H1 (cell line): ENCODE measurements at regions not wholly inside any gene's neighbourhood (a gene's known extent, or its start where the extent isn't known, plus 50 kb on each side); places are given as distances from the start of the nearest gene placed in this dataset.

Experiments used
- CTCF ChIA-PET: fragments of 300-600 bp; sonication (Branson Sonifier 250); formaldehyde crosslinking; loops from one replicate; lab custom pipeline; 2021; ENCODE audit not compliant: partially characterized antibody; lab: Charles Lee
- POLR2A ChIA-PET: fragments of 300-600 bp; sonication (Branson Sonifier 250); formaldehyde crosslinking; loops from one replicate; lab custom pipeline; 2021; ENCODE audit warnings: inconsistent platforms; ENCODE audit not compliant: partially characterized antibody; lab: Charles Lee
- DNase-seq, 2 experiments: peaks; one replicate each; pipeline versions ENCODE4 v3.0.0 to v3.0.0-alpha.2; 2010 to 2022; ENCODE audit warnings: low spot score in 2 of 2, low read depth in 1 of 2, mixed read lengths in 1 of 2
- FAIRE-seq: peaks from 2 replicates; lab custom pipeline; 2011; peaks lifted over from hg19 to GRCh38; lab: Jason Lieb, UNC
- H2AFZ ChIP-seq: 2 replicates; pipeline ENCODE4 v1.8.1; 2012; ENCODE audit warnings: low read length, inconsistent platforms
- H2AK5ac ChIP-seq: 2 replicates; pipeline ENCODE4 v1.6.1; 2013; ENCODE audit warnings: low read depth, low read length
- H2BK120ac ChIP-seq: replicated peaks from 2 replicates; pipeline ENCODE3; 2013; ENCODE audit warnings: low read depth, low read length, inconsistent platforms
- H2BK12ac ChIP-seq: 2 replicates; pipeline ENCODE4 v1.6.1; 2013; ENCODE audit warnings: low read depth, low read length
- H2BK15ac ChIP-seq: 2 replicates; pipeline ENCODE4 v1.6.1; 2013; ENCODE audit warnings: low read length
- H2BK20ac ChIP-seq: 2 replicates; pipeline ENCODE4 v1.6.1; 2013; ENCODE audit warnings: low read length
- H2BK5ac ChIP-seq: 2 replicates; pipeline ENCODE4 v1.6.1; 2013; ENCODE audit warnings: low read depth, low read length
- H3K14ac ChIP-seq: 2 replicates; pipeline ENCODE4 v1.6.1; 2013; ENCODE audit warnings: inconsistent platforms; ENCODE audit not compliant: insufficient read length
- H3K18ac ChIP-seq: 2 replicates; pipeline ENCODE4 v1.6.1; 2013; ENCODE audit warnings: low read length; ENCODE audit errors: extremely low read depth
- H3K23ac ChIP-seq: 2 replicates; pipeline ENCODE4 v1.6.1; 2013; ENCODE audit warnings: inconsistent platforms; ENCODE audit not compliant: insufficient read length
- H3K23me2 ChIP-seq: 2 replicates; pipeline ENCODE4 v1.6.1; 2013; ENCODE audit warnings: low read depth, low read length
- H3K27ac ChIP-seq: 2 replicates; pipeline ENCODE4 v1.6.1; 2011; ENCODE audit warnings: low read depth, low read length, inconsistent platforms
- H3K27me3 ChIP-seq, 4 experiments: replicated peaks in 1 of 4; 1 replicate in 1 of 4; 2 replicates in 3 of 4; pipeline versions ENCODE4 v1.6.1 to v1.8.1; 2011 to 2013; ENCODE audit warnings: low read length in 3 of 4, mild to moderate bottlenecking in 3 of 4, inconsistent platforms in 2 of 4, mixed read lengths in 2 of 4, moderate library complexity in 1 of 4; ENCODE audit not compliant: control insufficient read depth in 3 of 4, insufficient read depth in 3 of 4; ENCODE audit errors: extremely low read depth in 1 of 4
- H3K36me3 ChIP-seq, 4 experiments: 2 replicates each; pipeline versions ENCODE4 v1.6.1 to v1.8.1; 2011 to 2013; ENCODE audit warnings: mild to moderate bottlenecking in 4 of 4, low read length in 3 of 4, moderate library complexity in 2 of 4, control low read depth in 1 of 4, inconsistent platforms in 1 of 4; ENCODE audit not compliant: insufficient read depth in 4 of 4, control insufficient read depth in 2 of 4
- H3K4ac ChIP-seq: replicated peaks from 2 replicates; pipeline ENCODE3; 2013; ENCODE audit warnings: low read length, low read depth, mixed read lengths, inconsistent platforms; ENCODE audit not compliant: insufficient read length
- H3K4me1 ChIP-seq, 4 experiments: replicated peaks in 1 of 4; 1 replicate in 1 of 4; 2 replicates in 3 of 4; pipeline versions ENCODE4 v1.6.1 to v1.8.1; 2011 to 2013; ENCODE audit warnings: low read length in 3 of 4, inconsistent platforms in 2 of 4, mixed read lengths in 1 of 4; ENCODE audit not compliant: insufficient read depth in 4 of 4, control insufficient read depth in 3 of 4
- H3K4me2 ChIP-seq, 2 experiments: 2 replicates each; pipeline versions ENCODE4 v1.6.1 to v1.8.1; 2011 to 2013; ENCODE audit warnings: low read depth in 2 of 2, low read length in 2 of 2, control low read depth in 1 of 2, inconsistent platforms in 1 of 2, mild to moderate bottlenecking in 1 of 2; ENCODE audit not compliant: insufficient read depth in 1 of 2
- H3K4me3 ChIP-seq, 4 experiments: fragments of 200-600, 300-600 bp in 1 of 4; sonication (generic), shearing (Covaris generic), sonication (Bioruptor Twin) in 1 of 4; 2 replicates each; pipeline versions ENCODE4 v1.5.1 to v1.8.1; 2011 to 2016; ENCODE audit warnings: low read length in 4 of 4, low read depth in 3 of 4, control low read depth in 2 of 4, inconsistent platforms in 2 of 4, mild to moderate bottlenecking in 2 of 4, mixed read lengths in 1 of 4, moderate library complexity in 1 of 4; ENCODE audit not compliant: insufficient read depth in 2 of 4; ENCODE audit errors: extremely low read depth in 1 of 4
- H3K56ac ChIP-seq: replicated peaks from 2 replicates; pipeline ENCODE3; 2013; ENCODE audit warnings: low read depth, mild to moderate bottlenecking, mixed read lengths, low read length, inconsistent platforms; ENCODE audit not compliant: insufficient read length
- H3K79me1 ChIP-seq: 2 replicates; pipeline ENCODE4 v1.6.1; 2013; ENCODE audit warnings: low read depth, low read length, control low read depth
- H3K79me2 ChIP-seq, 2 experiments: 2 replicates each; pipeline versions ENCODE4 v1.6.1 to v1.8.1; 2012 to 2013; ENCODE audit warnings: low read length in 2 of 2, mild to moderate bottlenecking in 2 of 2, inconsistent platforms in 1 of 2; ENCODE audit not compliant: insufficient read depth in 2 of 2, control insufficient read depth in 1 of 2
- H3K9ac ChIP-seq, 4 experiments: replicated peaks in 1 of 4; 1 replicate in 1 of 4; 2 replicates in 3 of 4; pipeline versions ENCODE4 v1.6.1 to v1.8.1; 2011 to 2013; ENCODE audit warnings: low read depth in 3 of 4, low read length in 3 of 4, control low read depth in 2 of 4, mild to moderate bottlenecking in 2 of 4, moderate library complexity in 2 of 4, inconsistent platforms in 1 of 4; ENCODE audit errors: extremely low read depth in 1 of 4
- H3K9me3 ChIP-seq, 2 experiments: 2 replicates each; pipeline versions ENCODE4 v1.6.1 to v1.8.1; 2012 to 2013; ENCODE audit warnings: mild to moderate bottlenecking in 2 of 2, moderate library complexity in 2 of 2, control low read depth in 1 of 2, inconsistent platforms in 1 of 2, low read depth in 1 of 2, low read length in 1 of 2, mixed read lengths in 1 of 2; ENCODE audit not compliant: insufficient read depth in 2 of 2
- H4K20me1 ChIP-seq, 2 experiments: replicated peaks in 1 of 2; 2 replicates each; pipeline versions ENCODE3 to v1.8.1; 2011 to 2013; ENCODE audit warnings: inconsistent platforms in 2 of 2, low read length in 2 of 2, mild to moderate bottlenecking in 1 of 2; ENCODE audit not compliant: insufficient read depth in 2 of 2, control insufficient read depth in 1 of 2
- H4K5ac ChIP-seq: 2 replicates; pipeline ENCODE4 v1.6.1; 2013; ENCODE audit warnings: low read length, low read depth, mixed read lengths, inconsistent platforms; ENCODE audit not compliant: insufficient read length
- H4K8ac ChIP-seq: 2 replicates; pipeline ENCODE4 v1.8.0; 2013; ENCODE audit warnings: mild to moderate bottlenecking, moderate library complexity, low read length, inconsistent platforms; ENCODE audit not compliant: insufficient read depth; ENCODE audit errors: extremely low read depth
- H4K91ac ChIP-seq: replicated peaks from 2 replicates; pipeline ENCODE3; 2013; ENCODE audit warnings: low read length, mixed read lengths, inconsistent platforms; ENCODE audit not compliant: insufficient read length
- POLR2A ChIP-seq, 2 experiments: IDR thresholded peaks; 1 replicate in 1 of 2; 2 replicates in 1 of 2; pipeline ENCODE4 v1.6.1; 2011; ENCODE audit warnings: low read depth in 2 of 2, low read length in 2 of 2, mild to moderate bottlenecking in 2 of 2; ENCODE audit errors: control extremely low read depth in 1 of 2
- WGBS, 2 experiments: shearing (Covaris generic) in 1 of 2; methylation state at CpG; one replicate each; pipeline versions ENCODE4 v1.1.6 to v1.1.7; 2013 to 2015; ENCODE audit warnings: low lambda C conversion rate in 2 of 2, mixed read lengths in 2 of 2, inconsistent platforms in 1 of 2, low coverage in 1 of 2, missing lambda C conversion rate in 1 of 2; ENCODE audit not compliant: insufficient replicate concordance in 2 of 2, insufficient coverage in 1 of 2, insufficient read length in 1 of 2; ENCODE audit errors: extremely low coverage in 1 of 2, missing lambda C conversion rate in 1 of 2; 5-methylcytosine and 5-hydroxymethylcytosine counted together

DNA sequence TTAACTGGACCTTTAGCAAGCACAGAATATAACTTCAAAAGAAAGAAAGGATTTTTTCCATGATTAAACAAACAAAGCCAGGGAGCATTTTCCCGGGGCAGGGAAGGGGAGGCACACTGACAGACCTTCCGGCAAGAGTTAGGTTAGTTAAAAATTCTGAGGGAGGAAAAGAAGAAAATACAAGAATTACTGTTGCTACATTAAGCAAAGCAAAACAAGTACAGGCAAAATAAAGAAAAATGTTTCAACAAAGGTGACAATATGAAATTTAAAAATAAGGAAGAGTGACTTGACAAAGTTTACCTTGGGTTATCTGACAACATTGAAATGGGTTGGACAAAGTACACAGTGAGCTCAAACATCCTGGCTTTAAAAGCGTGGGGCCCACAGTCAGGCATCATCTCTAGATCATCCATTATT is 51.5 kb downstream of the KLF12 start:
- Histone ChIP-seq H3K79me1 (peaks cover 3% of the 10 kb centered on the region; the same call in 1 of the 2 replicates), H4K20me1 (peaks cover 0 to 1% of the 10 kb centered on the region in 2 experiments), H3K9ac (no peak overlapping the region), H4K5ac (no peak overlapping the region), H2BK5ac (no peak overlapping the region), H3K18ac (no peak overlapping the region), H3K4me1 (peaks cover 0 to 3% (median 0%) of the 10 kb centered on the region in 4 experiments; a peak in 1 of 7 replicates), H2AK5ac (no peak overlapping the region), H2BK15ac (no peak overlapping the region), H3K27me3 (no peaks in the 10 kb centered on the region), H3K36me3 (no peaks in the 10 kb centered on the region), H3K79me2 (peaks cover 0 to 11% of the 10 kb centered on the region in 2 experiments; a peak in 2 of 4 replicates), H4K8ac (no peak overlapping the region), H3K4me2 (no peak overlapping the region), H3K56ac (no peak overlapping the region), H4K91ac (no peak overlapping the region), H3K4ac (no peak overlapping the region), H3K14ac (no peak overlapping the region), H3K27ac (no peak overlapping the region), H2AFZ (no peak overlapping the region), H3K9me3 (no peaks in the 10 kb centered on the region), H3K4me3 (no peak overlapping the region), H3K23me2 (no peaks in the 10 kb centered on the region), H2BK20ac (no peak overlapping the region), H2BK120ac (no peak overlapping the region), H3K23ac (no peak overlapping the region), H2BK12ac (no peak overlapping the region)
- FAIRE-seq (no peak), DNase-seq (no peak)
- ChIA-PET CTCF (no interaction called here), POLR2A (no interaction called here)
- WGBS, 2 experiments, result 90% methylated on average over 3 of the region's 3 CpGs; no CpG with 5 or more reads in 1 of the 2 experiments
- no peak for TF ChIP-seq POLR2A (IDR thresholded peaks at IDR 0.05; ENCODE audit: control extremely low read depth in 1 of 2, low read depth in 2 of 2, low read length in 2 of 2)
